ENCODE measurements at regions not wholly inside any gene's neighbourhood (a gene's known extent, or its start where the extent isn't known, plus 50 kb on each side); places are given as distances from the start of the nearest gene placed in this dataset.
"Not testable (repeated sequence)": the region's sequence is repeated elsewhere in the genome, so short reads cannot be mapped to it uniquely, and the experiment has no call there.

DNA sequence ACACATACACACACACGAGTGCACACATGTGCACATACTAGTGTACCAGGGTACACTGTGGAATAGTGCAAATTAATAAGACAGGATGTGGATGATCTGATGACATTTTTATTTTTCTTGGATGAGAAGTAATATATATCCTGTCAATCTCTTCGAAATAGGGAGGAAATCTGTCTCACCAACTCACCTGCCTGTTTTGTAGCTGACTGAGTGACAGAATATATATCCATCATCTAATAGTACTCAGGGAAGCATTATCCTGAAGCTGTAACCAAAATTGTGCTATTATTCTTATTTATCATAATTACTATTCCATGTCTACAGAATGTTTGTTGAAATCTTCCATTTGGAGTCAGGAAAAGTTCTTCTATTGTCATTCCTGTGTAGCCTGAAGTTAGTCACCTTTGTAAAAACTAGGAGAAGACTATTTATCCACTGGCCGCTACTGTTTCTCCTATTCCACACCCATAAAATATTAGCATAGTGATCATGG lies 888.0 kb downstream of the TRAM1L1 start:
- no peak overlapping the region for H3K4me3 ChIP-seq (ENCODE audit: low read depth, low read length)

DNA sequence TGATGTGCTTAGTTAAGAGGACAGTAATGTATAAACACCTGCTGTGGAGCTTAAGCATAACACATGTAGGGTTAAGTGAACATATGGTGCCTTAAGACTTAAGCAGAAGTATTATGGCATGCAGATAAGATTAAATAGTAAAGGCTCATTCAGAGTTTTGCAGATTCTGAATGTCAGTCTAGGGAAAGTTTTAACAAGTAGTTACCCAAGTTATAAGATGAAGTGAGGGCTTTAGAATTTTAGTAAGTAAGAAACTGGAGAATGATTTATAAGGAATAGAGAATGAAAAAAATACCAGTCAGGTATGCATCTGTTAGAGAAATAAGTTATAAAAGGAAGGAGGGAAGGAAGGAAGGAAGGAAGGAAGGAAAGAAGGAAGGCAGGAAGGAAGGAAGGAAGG lies 902.1 kb downstream of the TRAM1L1 start:
- no peak overlapping the region for H3K4me3 ChIP-seq (ENCODE audit: low read depth, low read length)

DNA sequence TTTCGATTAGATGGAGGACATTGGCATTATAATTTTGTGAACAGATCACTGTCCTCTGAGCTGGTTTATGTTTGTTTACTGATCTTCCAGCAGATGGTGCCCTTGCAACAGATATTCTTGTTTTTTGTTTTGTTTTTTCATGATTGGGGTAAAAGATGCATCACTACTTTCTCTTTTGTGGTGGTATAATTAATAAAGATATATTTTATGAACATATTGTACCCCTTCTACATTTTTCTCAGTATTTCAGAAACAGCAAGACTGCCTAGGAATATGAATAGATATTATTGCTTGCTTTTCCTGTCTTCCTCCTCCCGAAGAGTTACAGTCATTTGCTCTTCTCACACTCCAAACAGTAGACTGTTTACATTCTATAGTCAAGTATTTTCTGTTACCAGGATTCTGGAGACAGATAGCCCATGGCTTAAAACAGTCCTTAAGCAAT lies 905.2 kb downstream of the TRAM1L1 start:
- no peak overlapping the region for H3K4me3 ChIP-seq (ENCODE audit: low read depth, low read length)

DNA sequence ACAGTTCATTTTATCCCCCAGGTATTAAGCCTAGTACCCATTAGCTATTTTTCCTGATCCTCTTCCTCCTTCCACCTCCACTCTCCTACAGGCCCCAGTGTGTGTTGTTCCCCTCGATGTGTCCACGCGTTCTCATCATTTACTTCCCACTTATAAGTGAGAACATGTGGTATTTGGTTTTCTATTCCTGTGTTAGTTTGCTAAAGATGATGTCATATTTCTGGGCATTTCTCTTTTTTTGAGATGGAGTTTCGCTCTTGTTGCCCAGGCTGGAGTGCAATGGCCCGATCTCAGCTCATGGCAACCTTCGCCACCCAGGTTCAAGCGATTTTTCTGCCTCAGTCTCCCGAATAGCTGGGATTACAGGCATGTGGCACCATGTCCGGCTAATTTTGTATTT lies 934.0 kb downstream of the TRAM1L1 start:
- H3K4me3 ChIP-seq (ENCODE audit: low read depth, low read length) = not testable (repeated sequence)

DNA sequence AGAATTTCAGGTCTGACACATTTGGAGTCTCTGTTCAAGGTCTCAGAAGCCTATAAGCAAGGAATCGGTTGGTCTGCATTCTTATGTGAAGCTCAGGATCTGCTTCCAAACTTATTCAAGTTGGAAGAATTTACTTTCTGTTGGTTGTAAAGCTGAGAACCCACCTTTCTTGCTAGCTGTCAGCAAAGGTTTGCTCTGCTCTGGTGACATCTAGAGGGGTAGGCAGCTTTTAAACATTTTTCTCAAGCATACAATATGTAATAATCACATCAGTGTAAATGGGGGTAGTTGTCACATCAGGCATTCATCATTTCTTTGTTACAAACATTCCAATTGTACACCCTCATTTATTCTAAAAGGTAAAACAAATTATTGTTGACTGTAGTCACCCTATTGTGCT lies 935.2 kb downstream of the TRAM1L1 start:
- H3K4me3 ChIP-seq (ENCODE audit: low read depth, low read length) = no peak overlapping the region

DNA sequence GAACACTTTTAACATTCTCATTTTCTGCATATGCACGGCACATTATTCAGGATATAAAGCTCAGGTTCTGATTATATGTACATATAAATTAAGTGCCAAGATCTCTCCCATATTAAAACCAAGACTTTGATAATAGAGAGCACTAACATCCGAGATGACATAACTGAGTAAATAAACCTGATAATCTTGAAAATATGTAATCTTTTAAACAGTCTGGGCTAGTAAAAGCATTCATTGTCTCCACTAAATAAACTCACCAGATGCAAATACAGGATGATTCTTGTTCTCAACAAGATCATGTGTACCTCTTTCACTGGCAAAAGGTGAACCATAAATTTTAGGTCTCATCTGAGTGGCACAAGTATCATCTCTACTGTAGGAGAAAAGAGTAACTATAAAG lies 942.2 kb downstream of the TRAM1L1 start:
- no peak overlapping the region for H3K4me3 ChIP-seq (ENCODE audit: low read depth, low read length)

DNA sequence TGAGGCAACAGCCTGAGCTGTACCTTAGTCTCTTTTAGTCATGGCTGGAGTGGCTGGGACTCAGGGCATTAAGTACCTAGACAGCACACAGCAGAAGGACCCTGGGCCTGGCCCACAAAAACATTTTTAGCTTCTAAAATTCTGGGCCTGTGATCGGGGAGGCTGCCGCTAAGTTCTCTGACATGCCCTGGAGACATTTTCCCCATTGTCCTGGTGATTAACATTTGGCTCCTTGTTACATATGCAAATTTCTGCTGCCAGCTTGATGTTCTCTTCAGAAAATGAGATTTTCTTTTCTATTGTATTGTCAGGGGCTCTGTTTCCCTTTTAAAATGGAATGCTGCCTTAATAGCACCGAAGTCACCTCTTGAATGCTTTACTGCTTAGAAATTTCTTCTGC lies 952.4 kb downstream of the TRAM1L1 start:
- no peak overlapping the region for H3K4me3 ChIP-seq (ENCODE audit: low read depth, low read length)

DNA sequence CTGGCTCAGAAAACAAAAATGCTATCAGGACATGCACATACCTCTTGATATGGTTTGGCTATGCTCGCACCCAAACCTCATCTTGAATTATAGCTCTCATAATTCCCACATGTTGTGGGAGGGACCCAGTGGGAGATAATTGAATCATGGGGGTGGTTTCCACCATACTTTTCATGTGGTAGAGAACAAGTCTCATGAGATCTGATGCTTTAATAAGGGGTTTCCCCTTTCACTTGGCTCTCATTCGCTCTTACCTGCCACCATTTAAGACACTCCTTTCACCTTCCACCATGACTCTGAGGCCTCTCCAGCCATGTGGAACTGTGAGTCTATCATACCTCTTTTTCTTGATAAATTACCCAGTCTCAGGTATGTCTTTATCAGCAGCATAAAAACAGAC lies 958.6 kb downstream of the TRAM1L1 start:
- H3K4me3 ChIP-seq (ENCODE audit: low read depth, low read length) = no peak overlapping the region

DNA sequence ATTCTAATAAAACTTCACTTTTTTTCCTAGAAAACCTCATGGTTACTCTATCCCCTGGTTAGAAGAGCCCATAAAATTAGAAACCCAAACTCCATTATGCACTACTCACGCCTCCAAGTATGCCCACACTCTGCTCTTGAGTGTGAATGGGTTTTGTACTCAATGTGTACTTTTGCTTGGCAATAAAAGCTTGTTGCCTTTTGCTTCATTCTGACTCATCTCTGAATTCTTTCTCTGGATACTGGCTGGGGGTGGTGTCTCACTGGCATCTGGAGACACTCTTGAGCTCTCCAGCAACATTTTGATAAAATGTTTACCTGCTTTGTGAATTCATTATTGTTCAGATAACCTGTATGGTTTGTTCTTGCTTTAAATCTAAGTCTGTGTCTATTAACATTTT lies 963.3 kb downstream of the TRAM1L1 start:
- no peak overlapping the region for H3K4me3 ChIP-seq (ENCODE audit: low read depth, low read length)

DNA sequence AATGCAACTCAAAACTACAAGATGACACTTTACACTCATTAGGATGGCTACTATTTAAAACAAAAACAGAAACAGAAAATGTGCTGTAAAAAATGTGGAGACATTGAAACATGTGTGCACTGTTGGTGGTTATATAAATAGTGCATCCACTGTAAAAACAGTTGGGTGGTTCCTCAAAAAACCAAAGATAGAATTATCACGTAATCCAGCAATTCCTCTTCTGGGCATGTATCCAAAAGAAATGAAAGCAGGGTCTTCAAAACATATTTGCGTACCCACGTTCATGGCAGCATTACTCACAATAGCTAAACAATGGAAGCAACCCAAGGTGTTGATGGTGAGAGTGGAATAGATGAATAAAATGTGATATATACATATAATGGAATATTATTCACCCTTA lies 967.2 kb downstream of the TRAM1L1 start:
- no peak overlapping the region for H3K4me3 ChIP-seq (ENCODE audit: low read depth, low read length)

DNA sequence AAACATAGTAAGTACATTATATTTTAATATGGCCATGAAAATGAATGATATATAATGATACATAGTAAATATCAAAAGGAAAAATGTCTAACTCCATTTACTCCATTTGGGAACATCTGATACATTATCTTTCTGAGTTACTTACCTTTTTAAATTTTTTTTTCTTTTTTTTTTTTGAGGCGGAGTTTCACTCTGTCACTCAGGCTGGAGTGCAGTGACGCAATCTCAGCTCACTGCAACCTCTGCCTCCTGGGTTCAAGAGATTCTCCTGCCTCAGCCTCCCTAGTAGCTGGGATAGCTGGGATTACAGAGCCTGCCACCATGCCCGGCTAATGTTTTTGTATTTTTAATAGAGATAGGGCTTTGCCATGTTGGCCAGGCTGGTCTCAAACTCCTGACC lies 972.5 kb downstream of the TRAM1L1 start:
- H3K4me3 ChIP-seq (ENCODE audit: low read depth, low read length) = not testable (repeated sequence)

DNA sequence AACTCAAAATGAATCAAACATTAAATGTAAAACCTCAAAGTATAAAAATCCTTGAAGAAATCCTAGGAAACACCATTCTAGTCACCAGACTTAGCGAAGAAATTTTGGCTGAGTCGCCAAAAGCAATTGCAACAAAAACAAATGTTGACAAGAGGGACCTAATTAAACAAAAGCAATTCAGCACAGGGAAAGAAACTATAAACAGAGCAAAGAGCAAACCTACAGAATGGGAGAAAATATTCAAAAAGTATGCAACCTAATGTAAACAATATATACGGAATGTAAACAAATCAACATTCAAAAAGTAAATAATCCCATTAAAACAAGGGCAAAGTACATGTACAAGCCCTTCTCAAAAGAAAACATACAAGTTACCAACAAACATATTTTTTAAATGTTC lies 974.7 kb downstream of the TRAM1L1 start:
- H3K4me3 ChIP-seq (ENCODE audit: low read depth, low read length) = no peak overlapping the region

DNA sequence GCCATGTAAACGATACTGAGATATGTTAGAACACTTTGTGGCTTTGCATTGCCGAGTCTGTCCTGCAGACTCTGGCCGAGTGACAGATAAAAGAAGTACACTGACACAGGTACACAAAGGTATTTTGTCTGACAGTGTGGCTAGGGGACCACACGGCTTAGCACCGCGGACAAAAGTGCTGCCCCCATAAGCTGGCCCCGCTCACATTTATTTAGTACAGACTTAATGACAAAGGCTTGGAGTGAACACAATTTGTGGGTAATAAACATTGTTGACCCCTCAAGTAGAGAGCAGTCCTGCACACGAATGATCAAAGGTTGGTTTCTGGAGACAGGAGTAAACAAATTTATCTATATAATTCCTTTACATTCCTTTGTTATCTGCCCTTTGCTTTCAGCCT lies 976.8 kb downstream of the TRAM1L1 start:
- no peak overlapping the region for H3K4me3 ChIP-seq (ENCODE audit: low read depth, low read length)

DNA sequence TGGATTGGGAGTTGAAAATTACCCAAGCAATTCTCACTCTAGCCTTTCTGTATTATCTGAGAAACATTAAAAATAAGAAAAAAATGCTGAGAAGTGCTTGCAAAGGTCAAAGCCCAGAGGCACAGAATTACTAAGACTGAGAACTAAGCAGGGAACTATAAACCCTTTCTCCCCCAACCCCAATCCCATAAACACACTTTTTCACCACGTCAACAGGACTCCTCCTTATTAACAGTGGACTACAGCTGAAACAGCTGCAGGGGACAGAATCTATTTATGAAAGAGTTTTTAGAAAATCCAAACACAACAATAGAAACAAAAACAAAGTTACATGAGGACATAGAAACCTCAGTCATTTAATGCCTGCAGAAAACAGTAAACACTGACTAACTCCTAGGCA lies 984.1 kb downstream of the TRAM1L1 start:
- H3K4me3 ChIP-seq (ENCODE audit: low read depth, low read length) = no peak overlapping the region

DNA sequence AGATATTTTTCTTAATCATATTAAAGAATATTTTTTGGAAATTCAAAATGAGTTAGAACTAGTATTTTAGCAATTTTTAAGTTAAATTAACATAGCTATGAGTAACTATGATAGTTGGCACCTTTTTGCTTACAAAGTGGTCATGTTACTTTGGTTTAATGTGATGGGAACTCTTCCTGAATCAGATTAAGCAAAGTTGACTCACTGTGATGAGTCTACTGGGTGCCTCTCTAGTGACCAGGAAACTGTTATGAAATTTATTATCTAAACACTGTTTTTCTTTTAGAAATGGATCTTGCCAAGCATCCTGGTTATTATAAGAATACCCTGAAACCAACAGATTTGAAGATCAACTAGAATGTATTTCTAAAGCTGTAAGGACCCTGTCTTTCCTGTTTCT lies 985.8 kb downstream of the TRAM1L1 start:
- no peak overlapping the region for H3K4me3 ChIP-seq (ENCODE audit: low read depth, low read length)

DNA sequence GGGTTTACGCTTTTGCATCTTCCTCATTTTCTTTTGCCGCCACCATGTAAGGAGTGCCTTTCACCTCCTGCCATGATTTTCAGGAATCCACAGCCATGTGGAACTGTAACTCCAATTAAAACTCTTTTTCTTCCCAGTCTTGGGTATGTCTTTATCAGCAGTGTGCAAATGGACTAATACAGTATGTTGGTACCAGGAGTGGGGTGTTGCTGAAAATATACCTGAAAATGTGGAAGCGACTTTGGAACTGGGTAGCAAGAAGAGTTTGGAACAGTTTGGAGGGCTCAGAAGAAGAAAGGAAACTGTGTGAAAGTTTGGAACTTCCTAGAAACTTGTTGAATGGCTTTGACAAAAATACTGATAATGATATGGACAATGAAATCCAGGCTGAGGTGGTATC lies 983.9 kb upstream of the NDST4 start:
- not testable (repeated sequence) for H3K4me3 ChIP-seq (ENCODE audit: low read depth, low read length)

DNA sequence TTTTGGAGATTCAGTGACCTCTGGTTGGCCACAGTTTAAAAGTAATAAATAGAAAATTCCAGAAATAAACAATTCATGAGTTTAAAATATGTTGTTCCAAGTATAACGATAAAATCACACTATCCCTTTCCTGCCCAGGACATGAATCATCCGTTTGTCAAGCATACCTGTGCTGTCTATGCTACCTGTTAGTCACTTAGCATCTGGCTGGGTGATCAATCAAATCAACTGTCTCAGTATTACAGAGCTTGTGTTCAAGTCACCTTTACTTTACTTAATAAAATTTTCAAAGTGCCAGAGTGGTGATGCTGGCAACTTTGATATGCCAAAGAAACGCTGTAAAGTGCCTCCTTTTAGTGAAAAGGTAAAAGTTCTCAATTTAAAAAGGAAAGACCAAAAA lies 979.5 kb upstream of the NDST4 start:
- no peak overlapping the region for H3K4me3 ChIP-seq (ENCODE audit: low read depth, low read length)

DNA sequence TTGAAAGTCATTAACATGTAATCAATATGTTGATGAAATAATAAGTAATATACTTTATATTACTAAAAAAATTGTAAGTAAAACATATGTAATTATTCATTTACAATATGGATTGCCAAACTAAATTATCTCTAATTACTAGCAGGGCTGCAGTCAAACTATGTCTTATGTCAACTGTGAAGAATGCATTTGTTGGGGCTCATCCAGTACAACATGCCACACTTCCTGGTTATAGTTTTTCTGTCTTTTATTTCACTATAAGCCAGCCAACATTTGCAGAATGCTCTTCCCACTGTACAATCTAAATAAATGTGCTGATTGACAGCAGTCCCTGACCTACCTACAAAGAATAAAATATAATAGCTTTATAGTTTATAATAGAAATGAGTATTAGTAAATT lies 975.4 kb upstream of the NDST4 start:
- H3K4me3 ChIP-seq (ENCODE audit: low read depth, low read length) = no peak overlapping the region

DNA sequence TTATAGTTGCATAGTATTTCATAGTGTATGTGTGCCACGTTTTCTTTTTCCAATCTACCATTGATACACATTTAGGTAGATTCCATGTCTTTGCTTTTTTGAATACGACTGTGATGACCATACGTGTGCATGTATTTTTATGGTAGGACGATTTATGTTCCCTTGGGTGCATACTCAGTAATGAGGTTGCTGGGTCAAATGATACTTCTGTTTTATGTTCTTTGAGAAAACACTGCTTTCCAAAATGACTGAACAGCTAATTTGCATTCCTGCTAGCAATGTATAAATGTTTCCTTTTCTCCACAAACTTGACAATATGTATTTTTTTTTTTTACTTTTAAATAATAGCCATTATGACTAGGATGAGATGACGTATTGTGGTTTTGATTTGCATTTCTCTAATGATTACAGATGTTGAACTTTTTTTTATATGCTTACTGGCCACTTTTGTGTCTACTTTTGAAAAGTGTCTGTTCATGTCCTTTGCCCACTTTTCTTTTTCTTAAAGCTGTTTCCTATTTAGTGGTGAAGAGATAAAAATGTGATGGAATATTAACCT lies 969.5 kb upstream of the NDST4 start:
- H3K4me3 ChIP-seq (ENCODE audit: low read depth, low read length) = no peak overlapping the region

DNA sequence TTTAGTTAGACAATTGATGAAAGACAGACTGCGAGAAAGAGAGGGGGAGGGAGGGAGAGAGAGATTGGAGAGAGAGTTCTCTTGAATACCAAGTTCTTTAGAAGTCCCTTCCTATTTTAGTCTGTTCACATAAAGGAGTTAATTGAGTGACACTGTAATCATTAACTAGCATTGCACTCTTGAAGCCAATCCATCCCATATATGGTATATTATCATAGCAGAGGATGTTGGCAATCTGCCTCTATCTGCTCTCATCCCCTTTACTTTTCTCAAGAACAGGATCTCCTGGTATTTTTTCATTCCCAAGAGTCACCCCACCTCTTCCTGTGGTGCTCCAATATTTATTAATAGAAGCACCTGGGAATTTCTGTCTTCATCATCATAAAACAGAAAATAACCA lies 959.6 kb upstream of the NDST4 start:
- H3K4me3 ChIP-seq (ENCODE audit: low read depth, low read length) = no peak overlapping the region

DNA sequence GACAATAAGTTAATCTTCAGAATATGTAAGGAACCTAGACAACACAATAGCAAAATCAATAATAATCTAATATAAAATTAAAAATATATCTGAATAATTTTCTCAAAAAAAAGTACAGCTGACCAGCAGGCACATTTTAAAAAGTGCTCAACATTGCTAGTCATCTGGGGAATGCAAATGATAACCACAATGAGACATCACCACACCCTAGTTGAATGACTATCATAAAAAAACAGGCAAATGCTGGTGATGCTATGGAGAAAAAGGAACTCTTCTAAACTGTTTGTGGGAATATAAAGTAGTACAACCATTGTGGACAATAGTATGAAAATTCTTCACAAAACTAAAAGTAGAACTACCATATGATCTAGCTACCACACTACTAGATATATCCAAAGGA lies 956.9 kb upstream of the NDST4 start:
- no peak overlapping the region for H3K4me3 ChIP-seq (ENCODE audit: low read depth, low read length)

DNA sequence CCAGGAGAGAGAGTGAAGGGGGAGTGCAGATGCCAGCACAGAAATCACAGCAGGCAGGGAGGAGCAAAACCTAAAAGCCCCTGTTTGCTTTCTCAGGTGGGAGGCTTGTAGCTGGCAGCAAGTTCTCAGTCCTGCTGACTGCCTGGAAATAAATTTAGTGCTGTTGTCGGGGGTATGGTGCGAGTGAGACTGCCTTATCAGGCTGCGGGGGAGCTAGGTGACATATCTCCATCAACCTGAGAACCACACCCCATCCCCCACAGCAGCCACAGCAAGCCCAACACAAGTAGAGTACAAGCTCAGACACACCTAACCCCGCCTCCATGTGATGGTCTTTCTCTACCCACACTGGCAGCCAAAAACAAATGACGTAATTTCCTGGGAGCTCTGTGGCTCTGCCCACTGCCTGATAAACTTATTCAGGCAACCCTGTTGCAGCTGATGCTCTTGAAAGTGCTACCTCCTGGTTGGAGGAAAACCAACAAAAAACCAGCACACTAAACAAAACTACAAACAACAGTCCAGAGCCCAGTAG lies 953.4 kb upstream of the NDST4 start:
- H3K4me3 ChIP-seq (ENCODE audit: low read depth, low read length) = no peak overlapping the region

DNA sequence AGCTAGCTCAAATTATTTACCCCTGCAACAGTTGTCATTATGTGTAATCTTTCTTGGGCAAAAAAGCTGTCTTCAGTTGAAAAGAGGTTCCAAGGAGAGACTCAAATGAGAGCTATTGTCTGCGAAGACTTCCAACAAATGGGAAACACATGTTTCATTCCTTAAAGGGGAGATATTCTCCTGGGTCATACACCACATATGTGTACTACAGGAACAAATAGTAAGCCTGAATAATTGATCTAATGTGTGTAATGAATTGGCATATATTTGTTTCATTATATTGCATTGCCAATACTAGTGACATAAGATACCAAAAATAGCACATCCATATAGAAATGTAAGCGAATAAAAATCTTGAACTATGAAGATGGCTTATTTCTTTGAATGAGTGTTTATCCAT lies 950.9 kb upstream of the NDST4 start:
- no peak overlapping the region for H3K4me3 ChIP-seq (ENCODE audit: low read depth, low read length)
